HepG2 (cell line): ENCODE measurements at regions not wholly inside any gene's neighbourhood (a gene's known extent, or its start where the extent isn't known, plus 50 kb on each side); places are given as distances from the start of the nearest gene placed in this dataset.

Source experiments
- ATAC-seq: fragments of 200-7000 bp; cut with Tn5 transposase; 3 replicates; pipeline ENCODE4 v1.9.1; 2020; ENCODE audit warnings: mild to moderate bottlenecking, moderate library complexity
- BruUV-seq: library from RNA; stranded (reverse); fragments of 400-500 nt; replicated peaks from 2 replicates; lab custom pipeline; 2021; lab: Mats Ljungman, UMichigan
- CTCF ChIA-PET: fragments of 300-600 bp; formaldehyde crosslinking; extraction: SDS; loops from one replicate; lab custom pipeline; 2021; ENCODE audit warnings: low total read pairs, inconsistent platforms, low intra/inter-chr PET ratio; lab: Yijun Ruan, JAX
- POLR2A ChIA-PET: fragments of 350-600 bp; sonication (Branson Sonifier 250); formaldehyde crosslinking; loops from one replicate; lab custom pipeline; 2020; ENCODE audit warnings: antibody characterized with exemption, inconsistent platforms; lab: Yijun Ruan, JAX
- DNase-seq: peaks from one replicate; pipeline ENCODE4 v3.0.0-alpha.2; 2015; ENCODE audit warnings: low spot score
- FAIRE-seq: peaks from 3 replicates; lab custom pipeline; 2011; peaks lifted over from hg19 to GRCh38; lab: Jason Lieb, UNC
- H2AFZ ChIP-seq: one replicate; pipeline ENCODE4 v1.6.1; 2011; ENCODE audit warnings: low read length, inconsistent platforms
- H3K27ac ChIP-seq: fragments of 300-600 bp; 3 replicates; pipeline ENCODE4 v1.8.0; 2011; ENCODE audit warnings: mixed run types, mild to moderate bottlenecking, mixed read lengths, low read length, inconsistent platforms; ENCODE audit not compliant: insufficient read depth; ENCODE audit errors: extremely low read length
- H3K27me3 ChIP-seq, 2 experiments: fragments of 200-600 bp in 1 of 2; 2 replicates in 1 of 2; 3 replicates in 1 of 2; pipeline versions ENCODE4 v1.6.0 to v1.8.0; 2011; ENCODE audit warnings: low read length in 2 of 2, mild to moderate bottlenecking in 2 of 2, moderate library complexity in 2 of 2, inconsistent platforms in 1 of 2; ENCODE audit not compliant: insufficient read depth in 2 of 2, control insufficient read depth in 1 of 2
- H3K36me3 ChIP-seq, 2 experiments: fragments of 200-600 bp in 1 of 2; replicated peaks in 1 of 2; 2 replicates in 1 of 2; 3 replicates in 1 of 2; pipeline versions ENCODE4 v1.5.1 to v1.8.0; 2011; ENCODE audit warnings: low read length in 2 of 2, inconsistent platforms in 1 of 2; ENCODE audit not compliant: insufficient read depth in 2 of 2, control insufficient read depth in 1 of 2
- H3K4me1 ChIP-seq: 2 replicates; pipeline ENCODE4 v1.5.1; 2012; ENCODE audit warnings: low read length, inconsistent platforms; ENCODE audit not compliant: insufficient read depth
- H3K4me2 ChIP-seq: 2 replicates; pipeline ENCODE4 v1.6.0; 2011; ENCODE audit warnings: low read depth, low read length, inconsistent platforms
- H3K4me3 ChIP-seq, 3 experiments: fragments of 200-600 bp in 1 of 3; sonication (generic), shearing (Covaris generic) in 1 of 3; replicated peaks in 1 of 3; 2 replicates each; pipeline ENCODE4 v1.5.1; 2011 to 2016; ENCODE audit warnings: low read length in 3 of 3, inconsistent platforms in 2 of 3, low read depth in 2 of 3, mild to moderate bottlenecking in 2 of 3, control low read depth in 1 of 3, mixed read lengths in 1 of 3; ENCODE audit not compliant: insufficient read depth in 1 of 3
- H3K79me2 ChIP-seq: one replicate; pipeline ENCODE4 v1.6.1; 2011; ENCODE audit warnings: low read length, inconsistent platforms; ENCODE audit not compliant: insufficient read depth
- H3K9ac ChIP-seq: 2 replicates; pipeline ENCODE4 v1.6.0; 2011; ENCODE audit warnings: mild to moderate bottlenecking, low read depth, low read length, inconsistent platforms; ENCODE audit not compliant: insufficient read depth
- H3K9me3 ChIP-seq: 2 replicates; pipeline ENCODE4 v1.5.1; 2012; ENCODE audit warnings: mild to moderate bottlenecking, low read length
- H4K20me1 ChIP-seq: 2 replicates; pipeline ENCODE4 v1.6.0; 2011; ENCODE audit warnings: inconsistent platforms, mild to moderate bottlenecking, low read length, moderate library complexity; ENCODE audit not compliant: insufficient read depth
- DNMT3B ChIP-seq: conservative IDR thresholded peaks from 2 replicates; pipeline ENCODE4 v1.6.1; 2016; ENCODE audit warnings: missing biosample characterization, control low read depth
- FOXP1 ChIP-seq, 2 experiments: fragments of 450-650 bp in 1 of 2; IDR thresholded peaks; 2 replicates each; pipeline ENCODE4 v1.6.1; 2017 to 2018; ENCODE audit warnings: antibody characterized with exemption in 1 of 2
- MBNL3 ChIP-seq: fragments of 250-450 bp; sonication (Bioruptor Pico); conservative IDR thresholded peaks from 2 replicates; pipeline ENCODE4 v1.8.0; 2022; ENCODE audit warnings: mild to moderate bottlenecking, inconsistent platforms
- MYNN ChIP-seq: sonication (generic); formaldehyde crosslinking; IDR thresholded peaks from 2 replicates; pipeline ENCODE4 v1.4.0; 2020; ENCODE audit warnings: mild to moderate bottlenecking, low read depth, missing genetic modification reagents
- NFKB2 ChIP-seq: sonication (generic); formaldehyde crosslinking; IDR thresholded peaks from 2 replicates; pipeline ENCODE4 v1.4.0; 2020; ENCODE audit warnings: missing genetic modification reagents, borderline replicate concordance
- NR1H2 ChIP-seq: sonication (generic); formaldehyde crosslinking; IDR thresholded peaks from 2 replicates; pipeline ENCODE4 v1.8.1; 2022; ENCODE audit warnings: low read depth, missing genetic modification reagents, borderline replicate concordance
- ZNF235 ChIP-seq: sonication (generic); formaldehyde crosslinking; IDR thresholded peaks from 2 replicates; pipeline ENCODE4 v1.8.1; 2023; ENCODE audit warnings: mild to moderate bottlenecking, missing genetic modification reagents, borderline replicate concordance
- ZNF598 ChIP-seq: sonication (generic); formaldehyde crosslinking; IDR thresholded peaks from 2 replicates; pipeline ENCODE4 v1.5.1; 2020; ENCODE audit warnings: mild to moderate bottlenecking, missing genetic modification reagents, borderline replicate concordance
- WGBS: methylation state at CpG from one replicate; pipeline ENCODE4 v1.1.6; 2017; ENCODE audit warnings: low lambda C conversion rate; 5-methylcytosine and 5-hydroxymethylcytosine counted together
- in situ Hi-C: cut with HindIII; loops from 2 replicates; pipeline ENCODE4 v1.10.0; 2017; ENCODE audit warnings: low pct_unique_long_range_greater_than_20kb; ENCODE audit not compliant: extremely low pct_ligation_motif_present
- intact Hi-C: fragments of 100-400 bp; cut with micrococcal nuclease; formaldehyde crosslinking; loops from one replicate; pipeline ENCODE4 v1.10.0; 2022; ENCODE audit not compliant: unreplicated experiment
- TF ChIP-seq, protein P1 (sequence below): sonication (generic); formaldehyde crosslinking; conservative IDR thresholded peaks from 2 replicates; pipeline ENCODE4 v1.4.0; 2020; ENCODE audit warnings: missing genetic modification reagents
- TF ChIP-seq, protein P2 (sequence below): fragments of 450-650 bp; IDR thresholded peaks from 2 replicates; pipeline ENCODE4 v1.6.1; 2017; ENCODE audit warnings: mild to moderate bottlenecking
- TF ChIP-seq, protein P3 (sequence below): sonication (generic); formaldehyde crosslinking; IDR thresholded peaks from 2 replicates; pipeline ENCODE4 v1.9.0; 2021; ENCODE audit warnings: mild to moderate bottlenecking, missing genetic modification reagents

DNA sequence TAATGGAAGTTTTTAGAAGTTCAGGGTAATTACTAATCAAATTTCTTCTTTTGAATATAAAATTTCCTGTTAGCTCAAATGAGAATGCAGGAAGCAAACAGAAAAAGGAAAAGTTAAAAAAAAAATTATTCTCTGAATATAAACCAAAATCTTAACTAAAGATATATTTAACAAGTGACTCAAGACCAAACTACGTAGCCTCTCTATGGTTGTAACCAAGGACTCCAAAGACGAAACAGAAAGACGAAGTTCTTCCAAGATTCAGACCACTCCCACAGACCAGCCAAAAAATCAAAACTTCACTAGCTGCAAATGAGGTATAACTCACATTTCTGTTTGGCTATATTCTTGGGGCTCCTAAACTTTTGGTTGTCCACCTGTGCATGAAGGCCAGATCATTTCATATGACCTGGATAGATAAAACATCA is 846.5 kb upstream of the ALCAM start:
- no peaks in the 10 kb centered on the region for H4K20me1 ChIP-seq
- FAIRE-seq (no peak), DNase-seq (no peak), ATAC-seq (no peak)
- H2AFZ ChIP-seq, result no peak overlapping the region
- H3K36me3 ChIP-seq, result no peaks in the 10 kb centered on the region
- no peak overlapping the region for H3K27ac ChIP-seq
- intact Hi-C loops (no loop called here), in situ Hi-C loops (no loop called here)
- no TSS peak for BruUV-seq
- H3K9me3 ChIP-seq, result no peaks in the 10 kb centered on the region
- H3K4me2 ChIP-seq, result no peak overlapping the region
- POLR2A ChIA-PET, result no interaction called here
- no peak overlapping the region for H3K9ac ChIP-seq
- no peaks in the 10 kb centered on the region for H3K79me2 ChIP-seq
- H3K4me3 ChIP-seq, result no peak overlapping the region
- CTCF ChIA-PET, result no interaction called here
- H3K4me1 ChIP-seq, result no peaks in the 10 kb centered on the region
- WGBS, result 26% methylated on average over 3 of the region's 3 CpGs
- no peaks in the 10 kb centered on the region for H3K27me3 ChIP-seq
- no peak for TF ChIP-seq NR1H2 (CRISPR knock-in tag)
- no peak for TF ChIP-seq NFKB2 (CRISPR knock-in tag)
- TF ChIP-seq, protein P1, sequence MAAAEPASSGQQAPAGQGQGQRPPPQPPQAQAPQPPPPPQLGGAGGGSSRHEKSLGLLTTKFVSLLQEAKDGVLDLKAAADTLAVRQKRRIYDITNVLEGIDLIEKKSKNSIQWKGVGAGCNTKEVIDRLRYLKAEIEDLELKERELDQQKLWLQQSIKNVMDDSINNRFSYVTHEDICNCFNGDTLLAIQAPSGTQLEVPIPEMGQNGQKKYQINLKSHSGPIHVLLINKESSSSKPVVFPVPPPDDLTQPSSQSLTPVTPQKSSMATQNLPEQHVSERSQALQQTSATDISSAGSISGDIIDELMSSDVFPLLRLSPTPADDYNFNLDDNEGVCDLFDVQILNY (CRISPR knock-in tag), result no peak
- TF ChIP-seq ZNF598, result no peak
- TF ChIP-seq, protein P2, sequence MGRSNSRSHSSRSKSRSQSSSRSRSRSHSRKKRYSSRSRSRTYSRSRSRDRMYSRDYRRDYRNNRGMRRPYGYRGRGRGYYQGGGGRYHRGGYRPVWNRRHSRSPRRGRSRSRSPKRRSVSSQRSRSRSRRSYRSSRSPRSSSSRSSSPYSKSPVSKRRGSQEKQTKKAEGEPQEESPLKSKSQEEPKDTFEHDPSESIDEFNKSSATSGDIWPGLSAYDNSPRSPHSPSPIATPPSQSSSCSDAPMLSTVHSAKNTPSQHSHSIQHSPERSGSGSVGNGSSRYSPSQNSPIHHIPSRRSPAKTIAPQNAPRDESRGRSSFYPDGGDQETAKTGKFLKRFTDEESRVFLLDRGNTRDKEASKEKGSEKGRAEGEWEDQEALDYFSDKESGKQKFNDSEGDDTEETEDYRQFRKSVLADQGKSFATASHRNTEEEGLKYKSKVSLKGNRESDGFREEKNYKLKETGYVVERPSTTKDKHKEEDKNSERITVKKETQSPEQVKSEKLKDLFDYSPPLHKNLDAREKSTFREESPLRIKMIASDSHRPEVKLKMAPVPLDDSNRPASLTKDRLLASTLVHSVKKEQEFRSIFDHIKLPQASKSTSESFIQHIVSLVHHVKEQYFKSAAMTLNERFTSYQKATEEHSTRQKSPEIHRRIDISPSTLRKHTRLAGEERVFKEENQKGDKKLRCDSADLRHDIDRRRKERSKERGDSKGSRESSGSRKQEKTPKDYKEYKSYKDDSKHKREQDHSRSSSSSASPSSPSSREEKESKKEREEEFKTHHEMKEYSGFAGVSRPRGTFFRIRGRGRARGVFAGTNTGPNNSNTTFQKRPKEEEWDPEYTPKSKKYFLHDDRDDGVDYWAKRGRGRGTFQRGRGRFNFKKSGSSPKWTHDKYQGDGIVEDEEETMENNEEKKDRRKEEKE, result no peak
- no peak for TF ChIP-seq MBNL3
- TF ChIP-seq DNMT3B (CRISPR knock-in tag), result no peak
- TF ChIP-seq MYNN, result no peak
- TF ChIP-seq, protein P3, sequence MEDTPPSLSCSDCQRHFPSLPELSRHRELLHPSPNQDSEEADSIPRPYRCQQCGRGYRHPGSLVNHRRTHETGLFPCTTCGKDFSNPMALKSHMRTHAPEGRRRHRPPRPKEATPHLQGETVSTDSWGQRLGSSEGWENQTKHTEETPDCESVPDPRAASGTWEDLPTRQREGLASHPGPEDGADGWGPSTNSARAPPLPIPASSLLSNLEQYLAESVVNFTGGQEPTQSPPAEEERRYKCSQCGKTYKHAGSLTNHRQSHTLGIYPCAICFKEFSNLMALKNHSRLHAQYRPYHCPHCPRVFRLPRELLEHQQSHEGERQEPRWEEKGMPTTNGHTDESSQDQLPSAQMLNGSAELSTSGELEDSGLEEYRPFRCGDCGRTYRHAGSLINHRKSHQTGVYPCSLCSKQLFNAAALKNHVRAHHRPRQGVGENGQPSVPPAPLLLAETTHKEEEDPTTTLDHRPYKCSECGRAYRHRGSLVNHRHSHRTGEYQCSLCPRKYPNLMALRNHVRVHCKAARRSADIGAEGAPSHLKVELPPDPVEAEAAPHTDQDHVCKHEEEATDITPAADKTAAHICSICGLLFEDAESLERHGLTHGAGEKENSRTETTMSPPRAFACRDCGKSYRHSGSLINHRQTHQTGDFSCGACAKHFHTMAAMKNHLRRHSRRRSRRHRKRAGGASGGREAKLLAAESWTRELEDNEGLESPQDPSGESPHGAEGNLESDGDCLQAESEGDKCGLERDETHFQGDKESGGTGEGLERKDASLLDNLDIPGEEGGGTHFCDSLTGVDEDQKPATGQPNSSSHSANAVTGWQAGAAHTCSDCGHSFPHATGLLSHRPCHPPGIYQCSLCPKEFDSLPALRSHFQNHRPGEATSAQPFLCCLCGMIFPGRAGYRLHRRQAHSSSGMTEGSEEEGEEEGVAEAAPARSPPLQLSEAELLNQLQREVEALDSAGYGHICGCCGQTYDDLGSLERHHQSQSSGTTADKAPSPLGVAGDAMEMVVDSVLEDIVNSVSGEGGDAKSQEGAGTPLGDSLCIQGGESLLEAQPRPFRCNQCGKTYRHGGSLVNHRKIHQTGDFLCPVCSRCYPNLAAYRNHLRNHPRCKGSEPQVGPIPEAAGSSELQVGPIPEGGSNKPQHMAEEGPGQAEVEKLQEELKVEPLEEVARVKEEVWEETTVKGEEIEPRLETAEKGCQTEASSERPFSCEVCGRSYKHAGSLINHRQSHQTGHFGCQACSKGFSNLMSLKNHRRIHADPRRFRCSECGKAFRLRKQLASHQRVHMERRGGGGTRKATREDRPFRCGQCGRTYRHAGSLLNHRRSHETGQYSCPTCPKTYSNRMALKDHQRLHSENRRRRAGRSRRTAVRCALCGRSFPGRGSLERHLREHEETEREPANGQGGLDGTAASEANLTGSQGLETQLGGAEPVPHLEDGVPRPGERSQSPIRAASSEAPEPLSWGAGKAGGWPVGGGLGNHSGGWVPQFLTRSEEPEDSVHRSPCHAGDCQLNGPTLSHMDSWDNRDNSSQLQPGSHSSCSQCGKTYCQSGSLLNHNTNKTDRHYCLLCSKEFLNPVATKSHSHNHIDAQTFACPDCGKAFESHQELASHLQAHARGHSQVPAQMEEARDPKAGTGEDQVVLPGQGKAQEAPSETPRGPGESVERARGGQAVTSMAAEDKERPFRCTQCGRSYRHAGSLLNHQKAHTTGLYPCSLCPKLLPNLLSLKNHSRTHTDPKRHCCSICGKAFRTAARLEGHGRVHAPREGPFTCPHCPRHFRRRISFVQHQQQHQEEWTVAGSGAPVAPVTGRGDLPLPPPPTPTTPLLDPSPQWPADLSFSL (CRISPR knock-in tag), result no peak
- no peak for TF ChIP-seq FOXP1 (IDR thresholded peaks at IDR 0.05)
- no peak for TF ChIP-seq FOXP1 (CRISPR knock-in tag; IDR thresholded peaks at IDR 0.05)
- TF ChIP-seq ZNF235, result no peak
